NB4 (cell line): ENCODE measurements at regions not wholly inside any gene's neighbourhood (a gene's known extent, or its start where the extent isn't known, plus 50 kb on each side); places are given as distances from the start of the nearest gene placed in this dataset.

Source experiments
- CTCF ChIP-seq: IDR thresholded peaks from one replicate; pipeline ENCODE4 v1.5.1; 2012; ENCODE audit warnings: low read depth, low read length
- MAX ChIP-seq: IDR thresholded peaks from 2 replicates; pipeline ENCODE4 v1.6.1; 2011; ENCODE audit warnings: low read depth, low read length
- MYC ChIP-seq: IDR thresholded peaks from 2 replicates; pipeline ENCODE4 v1.6.1; 2011; ENCODE audit warnings: low read depth, low read length
- POLR2A ChIP-seq: IDR thresholded peaks from 2 replicates; pipeline ENCODE4 v1.6.1; 2011; ENCODE audit warnings: mild to moderate bottlenecking; ENCODE audit not compliant: insufficient read length; ENCODE audit errors: extremely low read depth

GRCh38 chr13:73412933-73413332 is 354.1 kb downstream of the KLF5 start:
- TF ChIP-seq CTCF (no peak), POLR2A (no peak), MAX (no peak), MYC (no peak)
